Testis (tissue), 2 donors: ENCODE measurements at regions not wholly inside any gene's neighbourhood (a gene's known extent, or its start where the extent isn't known, plus 50 kb on each side); places are given as distances from the start of the nearest gene placed in this dataset.

Source experiments
- POLR2A ChIP-seq: fragments of 450-650 bp; IDR thresholded peaks from one replicate; pipeline ENCODE4 v1.6.1; 2017; ENCODE audit warnings: antibody characterized with exemption, mild to moderate bottlenecking, moderate library complexity
- TF ChIP-seq, protein P1 (sequence below), 3 experiments: fragments of 450-650 bp in 2 of 3; fragments of 200-600 bp in 1 of 3; sonication (generic) in 1 of 3; IDR thresholded peaks; one replicate each; pipeline ENCODE4 v1.5.1; 2016 to 2019; ENCODE audit warnings: antibody characterized with exemption in 3 of 3, mild to moderate bottlenecking in 2 of 3, moderate library complexity in 1 of 3

DNA sequence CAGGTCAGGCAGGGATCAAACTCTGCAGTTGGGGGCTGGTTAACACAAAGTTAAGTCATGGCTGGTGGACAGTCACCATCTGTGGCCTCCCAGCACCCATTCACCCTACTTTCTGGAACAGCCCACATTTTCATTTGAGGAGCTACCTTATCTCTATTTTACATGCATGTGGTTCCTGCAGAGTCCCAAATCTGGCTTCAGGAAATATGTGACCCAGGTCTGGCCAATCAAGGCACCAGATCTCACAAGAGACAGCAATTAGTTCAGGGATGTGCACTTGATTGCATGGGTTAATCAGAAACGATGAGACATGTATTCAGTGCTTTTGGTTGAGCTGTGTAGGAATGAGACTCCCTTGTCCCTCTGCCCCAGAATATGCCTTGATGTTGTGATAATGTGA lies 170.9 kb downstream of the NR2F2 start:
- TF ChIP-seq, protein P1, sequence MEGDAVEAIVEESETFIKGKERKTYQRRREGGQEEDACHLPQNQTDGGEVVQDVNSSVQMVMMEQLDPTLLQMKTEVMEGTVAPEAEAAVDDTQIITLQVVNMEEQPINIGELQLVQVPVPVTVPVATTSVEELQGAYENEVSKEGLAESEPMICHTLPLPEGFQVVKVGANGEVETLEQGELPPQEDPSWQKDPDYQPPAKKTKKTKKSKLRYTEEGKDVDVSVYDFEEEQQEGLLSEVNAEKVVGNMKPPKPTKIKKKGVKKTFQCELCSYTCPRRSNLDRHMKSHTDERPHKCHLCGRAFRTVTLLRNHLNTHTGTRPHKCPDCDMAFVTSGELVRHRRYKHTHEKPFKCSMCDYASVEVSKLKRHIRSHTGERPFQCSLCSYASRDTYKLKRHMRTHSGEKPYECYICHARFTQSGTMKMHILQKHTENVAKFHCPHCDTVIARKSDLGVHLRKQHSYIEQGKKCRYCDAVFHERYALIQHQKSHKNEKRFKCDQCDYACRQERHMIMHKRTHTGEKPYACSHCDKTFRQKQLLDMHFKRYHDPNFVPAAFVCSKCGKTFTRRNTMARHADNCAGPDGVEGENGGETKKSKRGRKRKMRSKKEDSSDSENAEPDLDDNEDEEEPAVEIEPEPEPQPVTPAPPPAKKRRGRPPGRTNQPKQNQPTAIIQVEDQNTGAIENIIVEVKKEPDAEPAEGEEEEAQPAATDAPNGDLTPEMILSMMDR (IDR thresholded peaks at IDR 0.05) = no peak
- TF ChIP-seq POLR2A = no peak
